ENCODE measurements at regions not wholly inside any gene's neighbourhood (a gene's known extent, or its start where the extent isn't known, plus 50 kb on each side); places are given as distances from the start of the nearest gene placed in this dataset.

- H3K4me3 Mint-ChIP-seq: no peak overlapping the region
- H3K27me3 Mint-ChIP-seq: no peaks in the 10 kb centered on the region
- H3K27ac Mint-ChIP-seq: no peak overlapping the region
- no peak for DNase-seq
- H3K9me3 Mint-ChIP-seq: no peaks in the 10 kb centered on the region
- H3K36me3 Mint-ChIP-seq (ENCODE audit: insufficient read depth): no peaks in the 10 kb centered on the region
- H3K4me1 Mint-ChIP-seq (ENCODE audit: low read depth in 2 of 2): peaks cover 23 to 33% of the 10 kb centered on the region in 2 donors
- no peak for ATAC-seq (replicated peaks)
Measured at GRCh38 chr2:144275340-144275739, 244.6 kb downstream of the ZEB2 start.

DNA sequence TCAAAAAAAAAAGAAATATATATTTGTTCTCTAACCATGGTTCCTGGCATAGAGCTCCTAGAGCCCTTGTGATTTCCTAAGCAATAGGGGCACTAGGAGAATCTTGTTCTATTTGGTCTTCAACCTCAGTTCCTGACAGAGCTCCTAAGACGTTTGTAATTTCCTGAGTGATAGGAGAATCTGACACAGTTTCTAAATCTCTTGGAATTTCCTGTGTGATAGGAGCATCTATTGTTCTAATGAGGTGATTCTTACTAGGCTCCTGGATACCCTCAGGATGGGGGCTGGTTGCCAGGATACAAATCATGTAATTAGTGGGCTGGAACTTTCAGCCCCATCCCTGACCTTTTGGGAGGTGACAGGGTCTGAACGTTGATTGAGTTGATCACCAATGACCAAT, 245.8 kb downstream of the ZEB2 start:
- Mint-ChIP-seq H3K4me1 (ENCODE audit: low read depth in 2 of 2) (peaks cover 21 to 22% of the 10 kb centered on the region in 2 donors), H3K36me3 (ENCODE audit: insufficient read depth) (no peaks in the 10 kb centered on the region), H3K4me3 (no peak overlapping the region), H3K27ac (no peak overlapping the region), H3K9me3 (no peaks in the 10 kb centered on the region), H3K27me3 (no peaks in the 10 kb centered on the region)
- ATAC-seq (replicated peaks) (no peak), DNase-seq (no peak)

DNA sequence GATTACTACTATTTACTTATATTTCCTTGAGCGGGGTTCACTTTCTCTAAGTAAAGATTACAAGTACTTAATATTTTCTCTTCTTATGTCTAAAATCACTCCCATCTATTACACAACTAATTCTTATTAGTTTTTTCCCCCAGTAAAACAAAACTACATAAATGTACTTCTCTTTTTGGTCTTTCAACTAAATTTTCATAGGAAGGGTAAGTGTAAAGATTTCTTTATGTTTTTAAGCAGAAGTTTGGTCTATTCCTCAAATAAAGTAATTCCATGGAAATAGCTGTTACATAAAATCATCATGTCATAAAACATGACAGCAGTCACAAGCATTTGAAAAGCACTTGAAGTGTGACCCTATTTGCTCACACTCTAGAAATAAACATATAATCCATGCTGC, 249.0 kb downstream of the ZEB2 start:
- ATAC-seq (replicated peaks): no peak
- H3K9me3 Mint-ChIP-seq: no peaks in the 10 kb centered on the region
- H3K27ac Mint-ChIP-seq: no peak overlapping the region

GRCh38 chr2:144268036-144268678, 251.8 kb downstream of the ZEB2 start:
- Mint-ChIP-seq H3K4me1 (ENCODE audit: low read depth in 2 of 2) (peaks cover 25 to 31% of the 10 kb centered on the region in 2 donors), H3K9me3 (no peaks in the 10 kb centered on the region), H3K36me3 (ENCODE audit: insufficient read depth) (no peaks in the 10 kb centered on the region), H3K27ac (no peak overlapping the region), H3K4me3 (no peak overlapping the region), H3K27me3 (no peaks in the 10 kb centered on the region)
- DNase-seq (no peak), ATAC-seq (replicated peaks) (no peak)

More for the DNA sequence above, 249.0 kb downstream of the ZEB2 start:
- Mint-ChIP-seq H3K36me3 (ENCODE audit: insufficient read depth) (no peaks in the 10 kb centered on the region), H3K4me3 (no peak overlapping the region), H3K27me3 (no peaks in the 10 kb centered on the region), H3K4me1 (ENCODE audit: low read depth in 2 of 2) (peaks cover 24 to 27% of the 10 kb centered on the region in 2 donors)
- DNase-seq: no peak

- H3K36me3 Mint-ChIP-seq (ENCODE audit: insufficient read depth): no peaks in the 10 kb centered on the region
- H3K9me3 Mint-ChIP-seq: no peaks in the 10 kb centered on the region
- peak; percentile 63 for ATAC-seq (replicated peaks)
- no peaks in the 10 kb centered on the region for H3K27me3 Mint-ChIP-seq
- no peak for DNase-seq
- H3K4me3 Mint-ChIP-seq: peak overlapping the region; percentile 22 to 44
- peaks cover 22 to 31% of the 10 kb centered on the region in 2 donors for H3K4me1 Mint-ChIP-seq (ENCODE audit: low read depth in 2 of 2)
- H3K27ac Mint-ChIP-seq: peak overlapping the region; percentile 23 to 29
Measured at GRCh38 chr2:144267239-144267638, 252.7 kb downstream of the ZEB2 start.

GRCh38 chr2:144265654-144266053, 254.3 kb downstream of the ZEB2 start:
- H3K36me3 Mint-ChIP-seq (ENCODE audit: insufficient read depth): no peaks in the 10 kb centered on the region
- no peaks in the 10 kb centered on the region for H3K27me3 Mint-ChIP-seq
- no peak overlapping the region for H3K4me3 Mint-ChIP-seq
- no peak overlapping the region for H3K27ac Mint-ChIP-seq
- no peaks in the 10 kb centered on the region for H3K9me3 Mint-ChIP-seq
- H3K4me1 Mint-ChIP-seq (ENCODE audit: low read depth in 2 of 2): peaks cover 24 to 33% of the 10 kb centered on the region in 2 donors
- ATAC-seq (replicated peaks): no peak
- no peak for DNase-seq

GRCh38 chr2:144261966-144262365, 258.0 kb downstream of the ZEB2 start:
- H3K27ac Mint-ChIP-seq: no peak overlapping the region
- no peaks in the 10 kb centered on the region for H3K27me3 Mint-ChIP-seq
- peak overlapping the region in 1 of 2 donors; percentile 63 for H3K4me3 Mint-ChIP-seq
- peaks cover 2% of the 10 kb centered on the region for H3K36me3 Mint-ChIP-seq (ENCODE audit: insufficient read depth)
- no peak for DNase-seq
- H3K4me1 Mint-ChIP-seq (ENCODE audit: low read depth in 2 of 2): peaks cover 18 to 32% of the 10 kb centered on the region in 2 donors
- H3K9me3 Mint-ChIP-seq: peaks cover 2 to 15% of the 10 kb centered on the region in 2 donors
- no peak for ATAC-seq (replicated peaks)

DNA sequence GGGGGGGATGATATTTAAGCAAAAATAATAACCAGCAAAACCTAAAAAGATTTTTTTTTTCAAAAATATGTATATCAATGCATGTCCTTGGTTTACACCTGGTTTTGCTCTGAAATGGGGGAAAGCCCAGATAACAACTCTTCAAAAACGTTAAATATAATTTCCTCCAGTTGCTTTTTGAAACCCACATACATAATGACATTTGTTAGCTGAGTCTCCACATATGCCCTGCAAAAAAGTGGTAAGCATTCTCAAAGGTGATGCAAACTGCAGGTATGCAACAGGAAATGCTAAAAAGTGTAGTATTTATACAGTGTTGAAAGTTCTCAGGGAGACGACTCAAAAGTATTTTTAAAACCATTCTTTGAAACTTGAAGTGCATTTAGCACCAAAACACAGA, 258.6 kb downstream of the ZEB2 start:
- Mint-ChIP-seq H3K4me3 (peak overlapping the region; percentile 1 to 63), H3K4me1 (ENCODE audit: low read depth in 2 of 2) (peaks cover 17 to 34% of the 10 kb centered on the region in 2 donors), H3K27me3 (no peaks in the 10 kb centered on the region), H3K27ac (peak overlapping the region in 1 of 2 donors; percentile 74), H3K36me3 (ENCODE audit: insufficient read depth) (peaks cover 6% of the 10 kb centered on the region), H3K9me3 (peaks cover 2 to 15% of the 10 kb centered on the region in 2 donors)
- ATAC-seq (replicated peaks) (peak; percentile 81), DNase-seq (no peak)

GRCh38 chr2:144259332-144259731, 260.6 kb downstream of the ZEB2 start:
- H3K9me3 Mint-ChIP-seq: peaks cover 5 to 15% of the 10 kb centered on the region in 2 donors
- no peak for DNase-seq
- no peak overlapping the region for H3K27ac Mint-ChIP-seq
- no peaks in the 10 kb centered on the region for H3K27me3 Mint-ChIP-seq
- peaks cover 15 to 35% of the 10 kb centered on the region in 2 donors for H3K4me1 Mint-ChIP-seq (ENCODE audit: low read depth in 2 of 2)
- H3K36me3 Mint-ChIP-seq (ENCODE audit: insufficient read depth): peaks cover 7% of the 10 kb centered on the region
- no peak for ATAC-seq (replicated peaks)
- H3K4me3 Mint-ChIP-seq: no peak overlapping the region

DNA sequence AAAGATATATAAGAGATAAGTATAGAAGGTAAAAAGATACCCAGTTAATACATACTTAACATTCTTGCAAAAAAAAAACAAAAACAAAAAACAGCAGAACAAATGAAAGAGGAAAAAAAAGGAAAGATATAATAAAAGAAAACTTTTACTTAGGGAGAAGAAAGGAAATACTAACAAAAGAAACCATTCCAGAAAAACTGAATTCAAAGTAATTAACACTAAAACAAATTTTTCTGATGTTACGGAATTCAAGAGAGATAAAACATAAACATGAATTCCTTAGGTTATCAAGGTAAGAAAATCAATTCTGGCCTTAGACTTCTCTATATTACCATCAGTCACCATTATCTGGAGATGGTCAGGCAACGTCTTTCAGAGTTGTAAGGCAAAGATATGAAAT, 261.8 kb downstream of the ZEB2 start:
- Mint-ChIP-seq H3K27ac (no peak overlapping the region), H3K36me3 (ENCODE audit: insufficient read depth) (peaks cover 7% of the 10 kb centered on the region), H3K27me3 (no peaks in the 10 kb centered on the region), H3K4me1 (ENCODE audit: low read depth in 2 of 2) (peaks cover 15 to 38% of the 10 kb centered on the region in 2 donors), H3K9me3 (peaks cover 9 to 18% of the 10 kb centered on the region in 2 donors), H3K4me3 (no peak overlapping the region)
- DNase-seq (no peak), ATAC-seq (replicated peaks) (no peak)

- no peak for ATAC-seq (replicated peaks)
- Mint-ChIP-seq H3K9me3 (peaks cover 16 to 26% of the 10 kb centered on the region in 2 donors), H3K36me3 (ENCODE audit: insufficient read depth) (peaks cover 7% of the 10 kb centered on the region), H3K27me3 (no peaks in the 10 kb centered on the region), H3K4me1 (ENCODE audit: low read depth in 2 of 2) (peaks cover 15 to 40% of the 10 kb centered on the region in 2 donors), H3K4me3 (peak overlapping the region in 1 of 2 donors; percentile 1), H3K27ac (peak overlapping the region in 1 of 2 donors; percentile 41)
- no peak for DNase-seq
Measured at GRCh38 chr2:144256996-144257707, 262.8 kb downstream of the ZEB2 start.

DNA sequence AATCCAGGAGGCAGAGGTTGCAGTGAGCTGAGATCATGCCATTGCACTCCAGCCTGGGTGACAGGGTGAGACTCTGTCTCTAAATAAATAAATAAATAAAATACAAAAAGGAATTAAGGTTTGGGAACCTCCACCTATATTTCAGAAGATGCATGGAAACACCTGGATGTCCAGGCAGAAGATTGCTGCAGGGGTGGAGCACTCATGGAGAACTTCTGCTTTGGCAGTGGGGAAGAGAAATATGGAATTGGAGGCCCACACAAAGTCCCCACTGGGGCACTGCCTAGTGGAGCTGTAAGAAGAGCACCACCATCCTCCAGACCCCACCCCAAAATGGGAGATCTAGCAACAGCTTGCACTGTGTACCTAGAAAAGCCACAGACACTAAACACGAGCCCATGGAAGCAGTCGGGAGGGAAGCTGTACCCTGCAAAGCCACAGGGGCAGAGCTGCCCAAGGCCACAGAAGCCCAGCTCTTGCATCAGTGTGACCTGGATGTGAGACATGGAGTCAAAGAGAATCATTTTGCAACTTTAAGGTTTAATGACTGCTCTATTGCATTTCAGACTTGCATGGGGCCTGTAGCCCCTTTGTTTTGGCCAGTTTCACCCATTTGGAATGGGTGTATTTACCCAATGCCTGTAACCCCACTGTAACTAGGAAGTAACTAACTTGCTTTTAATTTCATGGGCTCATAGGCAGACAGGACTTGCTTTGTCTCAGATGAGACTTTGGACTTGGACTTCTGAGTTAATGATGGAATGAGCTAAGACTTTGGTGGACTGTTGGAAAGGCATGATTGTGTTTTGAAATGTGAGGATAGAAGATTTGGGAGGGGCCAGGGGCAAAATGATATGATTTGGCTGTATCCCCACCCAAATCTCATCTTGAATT, 265.3 kb downstream of the ZEB2 start:
- no peak overlapping the region for H3K4me3 Mint-ChIP-seq
- no peak for DNase-seq
- no peak overlapping the region for H3K27ac Mint-ChIP-seq
- no peaks in the 10 kb centered on the region for H3K27me3 Mint-ChIP-seq
- peaks cover 10 to 35% of the 10 kb centered on the region in 2 donors for H3K4me1 Mint-ChIP-seq (ENCODE audit: low read depth in 2 of 2)
- H3K9me3 Mint-ChIP-seq: peaks cover 16 to 26% of the 10 kb centered on the region in 2 donors
- H3K36me3 Mint-ChIP-seq (ENCODE audit: insufficient read depth): peaks cover 7% of the 10 kb centered on the region
- no peak for ATAC-seq (replicated peaks)

GRCh38 chr2:144253743-144254142, 266.2 kb downstream of the ZEB2 start:
- peaks cover 7% of the 10 kb centered on the region for H3K36me3 Mint-ChIP-seq (ENCODE audit: insufficient read depth)
- H3K9me3 Mint-ChIP-seq: peaks cover 16 to 24% of the 10 kb centered on the region in 2 donors
- no peak for ATAC-seq (replicated peaks)
- no peak for DNase-seq
- H3K4me1 Mint-ChIP-seq (ENCODE audit: low read depth in 2 of 2): peaks cover 10 to 42% of the 10 kb centered on the region in 2 donors
- no peak overlapping the region for H3K4me3 Mint-ChIP-seq
- H3K27me3 Mint-ChIP-seq: no peaks in the 10 kb centered on the region
- H3K27ac Mint-ChIP-seq: no peak overlapping the region

Data from effector memory CD8-positive, alpha-beta T cell (primary cell).